Small intestine (tissue), 7 donors: ENCODE measurements at regions not wholly inside any gene's neighbourhood (a gene's known extent, or its start where the extent isn't known, plus 50 kb on each side); places are given as distances from the start of the nearest gene placed in this dataset.
A peak's percentile ranks its signal among the peaks of the same experiment; 100 is the strongest.
"Not testable (repeated sequence)": the region's sequence is repeated elsewhere in the genome, so short reads cannot be mapped to it uniquely, and the experiment has no call there.

ENCODE experiments used
- DNase-seq, 2 donors: peaks; one replicate each; pipeline versions ENCODE4 v3.0.0 to v3.0.0-alpha.2; 2013
- FAIRE-seq: peaks from 2 replicates; lab custom pipeline; 2012; peaks lifted over from hg19 to GRCh38; lab: Jason Lieb, UNC
- H3K27ac ChIP-seq, 3 donors: one replicate each; pipeline ENCODE4 v1.5.1; 2013; ENCODE audit warnings: low read length in 2 of 3, mild to moderate bottlenecking in 2 of 3, control low read depth in 1 of 3, inconsistent platforms in 1 of 3, low read depth in 1 of 3, moderate library complexity in 1 of 3
- H3K27me3 ChIP-seq, 3 donors: one replicate each; pipeline ENCODE4 v1.6.1; 2013; ENCODE audit warnings: low read length in 3 of 3, inconsistent platforms in 1 of 3; ENCODE audit not compliant: control insufficient read depth in 3 of 3, insufficient read depth in 3 of 3
- H3K36me3 ChIP-seq, 3 donors: one replicate each; pipeline ENCODE4 v1.6.1; 2013; ENCODE audit warnings: low read length in 3 of 3, inconsistent platforms in 1 of 3, low read depth in 1 of 3, mild to moderate bottlenecking in 1 of 3, moderate library complexity in 1 of 3; ENCODE audit not compliant: control insufficient read depth in 3 of 3, insufficient read depth in 2 of 3
- H3K4me1 ChIP-seq, 3 donors: one replicate each; pipeline ENCODE4 v1.6.1; 2013; ENCODE audit warnings: low read length in 2 of 3, inconsistent platforms in 1 of 3, low read depth in 1 of 3, mild to moderate bottlenecking in 1 of 3, moderate library complexity in 1 of 3; ENCODE audit not compliant: control insufficient read depth in 3 of 3, insufficient read depth in 2 of 3
- H3K4me3 ChIP-seq, 3 donors: one replicate each; pipeline ENCODE4 v1.5.1; 2013; ENCODE audit warnings: low read length in 3 of 3, control low read depth in 1 of 3, inconsistent platforms in 1 of 3, low read depth in 1 of 3, mild to moderate bottlenecking in 1 of 3, moderate library complexity in 1 of 3
- H3K9me3 ChIP-seq, 2 donors: one replicate each; pipeline ENCODE4 v1.6.1; 2013; ENCODE audit warnings: low read depth in 1 of 2, low read length in 1 of 2; ENCODE audit not compliant: control insufficient read depth in 2 of 2, insufficient read depth in 1 of 2
- WGBS, 3 donors: extraction: QIAGEN DNeasy Blood & Tissue Kit; methylation state at CpG; one replicate each; pipeline ENCODE4 v1.1.7; 2013; 5-methylcytosine and 5-hydroxymethylcytosine counted together
- donor health status: healthy with polysubstance abuse.
- donor health status: control.
- donor health status: control.
- donor health status: Bipolar disorder and iron deficiency.
- donor health status: healthy.

GRCh38 chr15:45821390-45821789 lies 186.6 kb downstream of the SQOR start:
- no peak overlapping the region for H3K4me3 ChIP-seq
- H3K27me3 ChIP-seq = no peaks in the 10 kb centered on the region
- H3K36me3 ChIP-seq = no peaks in the 10 kb centered on the region
- no peaks in the 10 kb centered on the region for H3K9me3 ChIP-seq
- FAIRE-seq (no peak), DNase-seq (no peak)
- H3K27ac ChIP-seq = no peak overlapping the region
- 73 to 82% (median 82%) methylated on average over 3 of the region's 3 CpGs for WGBS, 3 donors
- H3K4me1 ChIP-seq = no peaks in the 10 kb centered on the region

GRCh38 chr15:45822968-45823367 lies 188.1 kb downstream of the SQOR start:
- H3K4me1 ChIP-seq, H3K36me3 ChIP-seq, H3K4me3 ChIP-seq, FAIRE-seq, H3K27ac ChIP-seq, H3K27me3 ChIP-seq, DNase-seq, H3K9me3 ChIP-seq: not testable (repeated sequence)
- WGBS, 3 donors = 42 to 77% (median 46%) methylated on average over 4 of the region's 4 CpGs

GRCh38 chr15:45827275-45827674 lies 192.4 kb downstream of the SQOR start:
- FAIRE-seq (no peak), DNase-seq (no peak)
- Histone ChIP-seq H3K27me3 (no peaks in the 10 kb centered on the region), H3K4me1 (no peaks in the 10 kb centered on the region), H3K4me3 (no peak overlapping the region), H3K9me3 (no peaks in the 10 kb centered on the region), H3K36me3 (no peaks in the 10 kb centered on the region), H3K27ac (no peak overlapping the region)
- 37 to 71% (median 39%) methylated on average over 4 of the region's 4 CpGs for WGBS, 3 donors

GRCh38 chr15:45827766-45828165 lies 192.9 kb downstream of the SQOR start:
- Histone ChIP-seq H3K27me3 (no peaks in the 10 kb centered on the region), H3K27ac (no peak overlapping the region), H3K9me3 (no peaks in the 10 kb centered on the region), H3K4me3 (no peak overlapping the region), H3K36me3 (no peaks in the 10 kb centered on the region), H3K4me1 (no peaks in the 10 kb centered on the region)
- FAIRE-seq (no peak), DNase-seq (no peak)
- WGBS, 3 donors = 77 to 87% (median 83%) methylated on average over 4 of the region's 4 CpGs

- no peak for FAIRE-seq
- WGBS, 3 donors = 28 to 67% (median 41%) methylated on average over 15 of the region's 15 CpGs
Measured at GRCh38 chr15:45829336-45830153, 194.7 kb downstream of the SQOR start.

GRCh38 chr15:45831787-45832186 lies 197.0 kb downstream of the SQOR start:
- Histone ChIP-seq H3K27me3 (no peaks in the 10 kb centered on the region), H3K27ac (no peak overlapping the region), H3K4me1 (no peaks in the 10 kb centered on the region), H3K9me3 (no peaks in the 10 kb centered on the region), H3K36me3 (no peaks in the 10 kb centered on the region), H3K4me3 (no peak overlapping the region)
- WGBS, 3 donors = 57 to 60% (median 57%) methylated on average over 6 of the region's 6 CpGs
- no peak for DNase-seq
- no peak for FAIRE-seq

More at GRCh38 chr15:45829336-45830153, 194.7 kb downstream of the SQOR start:
- Histone ChIP-seq H3K9me3 (no peaks in the 10 kb centered on the region), H3K27me3 (no peaks in the 10 kb centered on the region), H3K4me3 (no peak overlapping the region), H3K36me3 (no peaks in the 10 kb centered on the region), H3K27ac (no peak overlapping the region), H3K4me1 (no peaks in the 10 kb centered on the region)
- peak; percentile 14 to 40 for DNase-seq

GRCh38 chr15:45834622-45835021 lies 199.8 kb downstream of the SQOR start:
- DNase-seq (no peak), FAIRE-seq (no peak)
- Histone ChIP-seq H3K4me1 (no peaks in the 10 kb centered on the region), H3K27me3 (no peaks in the 10 kb centered on the region), H3K9me3 (no peaks in the 10 kb centered on the region), H3K36me3 (no peaks in the 10 kb centered on the region), H3K4me3 (no peak overlapping the region), H3K27ac (no peak overlapping the region)
- WGBS, 3 donors = 83 to 99% (median 87%) methylated on average over 3 of the region's 3 CpGs

- DNase-seq (peak; percentile 6 to 53), FAIRE-seq (no peak)
- 6 to 54% (median 43%) methylated on average over 1 of the region's 1 CpG for WGBS, 3 donors
- H3K9me3 ChIP-seq = no peaks in the 10 kb centered on the region
- no peak overlapping the region for H3K27ac ChIP-seq
- H3K36me3 ChIP-seq = no peaks in the 10 kb centered on the region
- no peaks in the 10 kb centered on the region for H3K4me1 ChIP-seq
- no peaks in the 10 kb centered on the region for H3K27me3 ChIP-seq
- no peak overlapping the region for H3K4me3 ChIP-seq
Measured at GRCh38 chr15:45842151-45842550, 207.3 kb downstream of the SQOR start.

- H3K36me3 ChIP-seq = no peaks in the 10 kb centered on the region
- H3K4me3 ChIP-seq = no peak overlapping the region
- no peaks in the 10 kb centered on the region for H3K4me1 ChIP-seq
- H3K27me3 ChIP-seq = no peaks in the 10 kb centered on the region
- H3K9me3 ChIP-seq = no peaks in the 10 kb centered on the region
- H3K27ac ChIP-seq = no peak overlapping the region
- WGBS, 3 donors = 48 to 67% (median 50%) methylated on average over 4 of the region's 4 CpGs
- no peak for DNase-seq
- no peak for FAIRE-seq
Measured at GRCh38 chr15:45847645-45848044, 212.8 kb downstream of the SQOR start.
